Testis (tissue), 2 donors: ENCODE measurements at regions not wholly inside any gene's neighbourhood (a gene's known extent, or its start where the extent isn't known, plus 50 kb on each side); places are given as distances from the start of the nearest gene placed in this dataset.

ENCODE experiments used
- POLR2A ChIP-seq: fragments of 450-650 bp; IDR thresholded peaks from one replicate; pipeline ENCODE4 v1.6.1; 2017; ENCODE audit warnings: antibody characterized with exemption, mild to moderate bottlenecking, moderate library complexity
- TF ChIP-seq, protein P1 (sequence below), 3 experiments: fragments of 450-650 bp in 2 of 3; fragments of 200-600 bp in 1 of 3; sonication (generic) in 1 of 3; IDR thresholded peaks; one replicate each; pipeline ENCODE4 v1.5.1; 2016 to 2019; ENCODE audit warnings: antibody characterized with exemption in 3 of 3, mild to moderate bottlenecking in 2 of 3, moderate library complexity in 1 of 3

DNA sequence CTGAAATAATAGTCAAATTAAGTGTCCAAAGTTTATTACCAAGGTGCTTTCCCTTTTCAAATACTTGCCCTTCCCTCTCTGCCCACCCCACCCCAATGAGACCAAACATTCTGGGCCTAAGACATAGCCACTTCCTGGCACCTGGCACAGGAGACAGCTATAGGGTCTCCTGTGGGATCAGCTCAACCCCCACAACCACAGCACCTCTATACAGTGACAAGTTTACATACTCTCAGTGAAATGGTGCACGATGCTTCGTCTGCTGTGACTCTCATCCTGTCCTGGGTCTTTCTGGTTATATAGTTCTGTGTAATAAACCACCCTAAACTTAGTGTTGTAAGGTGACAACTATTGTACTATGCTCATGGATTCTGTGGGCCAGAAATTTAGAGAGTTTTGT lies 466.2 kb downstream of the FBXO15 start:
- TF ChIP-seq, protein P1, sequence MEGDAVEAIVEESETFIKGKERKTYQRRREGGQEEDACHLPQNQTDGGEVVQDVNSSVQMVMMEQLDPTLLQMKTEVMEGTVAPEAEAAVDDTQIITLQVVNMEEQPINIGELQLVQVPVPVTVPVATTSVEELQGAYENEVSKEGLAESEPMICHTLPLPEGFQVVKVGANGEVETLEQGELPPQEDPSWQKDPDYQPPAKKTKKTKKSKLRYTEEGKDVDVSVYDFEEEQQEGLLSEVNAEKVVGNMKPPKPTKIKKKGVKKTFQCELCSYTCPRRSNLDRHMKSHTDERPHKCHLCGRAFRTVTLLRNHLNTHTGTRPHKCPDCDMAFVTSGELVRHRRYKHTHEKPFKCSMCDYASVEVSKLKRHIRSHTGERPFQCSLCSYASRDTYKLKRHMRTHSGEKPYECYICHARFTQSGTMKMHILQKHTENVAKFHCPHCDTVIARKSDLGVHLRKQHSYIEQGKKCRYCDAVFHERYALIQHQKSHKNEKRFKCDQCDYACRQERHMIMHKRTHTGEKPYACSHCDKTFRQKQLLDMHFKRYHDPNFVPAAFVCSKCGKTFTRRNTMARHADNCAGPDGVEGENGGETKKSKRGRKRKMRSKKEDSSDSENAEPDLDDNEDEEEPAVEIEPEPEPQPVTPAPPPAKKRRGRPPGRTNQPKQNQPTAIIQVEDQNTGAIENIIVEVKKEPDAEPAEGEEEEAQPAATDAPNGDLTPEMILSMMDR (IDR thresholded peaks at IDR 0.05), result no peak
- TF ChIP-seq POLR2A, result no peak
